HAP-1 (cell line): ENCODE measurements at regions not wholly inside any gene's neighbourhood (a gene's known extent, or its start where the extent isn't known, plus 50 kb on each side); places are given as distances from the start of the nearest gene placed in this dataset.
"Not testable (repeated sequence)": the region's sequence is repeated elsewhere in the genome, so short reads cannot be mapped to it uniquely, and the experiment has no call there.

Experiments used
- DNase-seq, 2 experiments: peaks; one replicate each; pipeline ENCODE4 v3.0.0-alpha.2; 2016 to 2020; ENCODE audit warnings: low spot score in 2 of 2
- H3K27me3 ChIP-seq: fragments of 250-450 bp; sonication (Bioruptor Pico); 2 replicates; pipeline ENCODE4 v1.5.1; 2020; ENCODE audit warnings: low read depth, mild to moderate bottlenecking, moderate library complexity
- H3K36me3 ChIP-seq: fragments of 250-450 bp; sonication (Bioruptor Pico); replicated peaks from 2 replicates; pipeline ENCODE4 v1.5.1; 2020; ENCODE audit warnings: mild to moderate bottlenecking
- H3K4me1 ChIP-seq: fragments of 250-450 bp; sonication (Bioruptor Pico); 2 replicates; pipeline ENCODE4 v1.5.1; 2020; ENCODE audit warnings: mild to moderate bottlenecking
- H3K4me3 ChIP-seq: fragments of 250-450 bp; sonication (Bioruptor Pico); 2 replicates; pipeline ENCODE4 v1.5.1; 2020; ENCODE audit warnings: mild to moderate bottlenecking, moderate library complexity
- H3K9me3 ChIP-seq: fragments of 250-450 bp; sonication (Bioruptor Pico); 2 replicates; pipeline ENCODE4 v1.5.1; 2020; ENCODE audit warnings: mild to moderate bottlenecking, moderate library complexity
- in situ Hi-C: fragments of 300-500 bp; cut with MboI; formaldehyde crosslinking; loops from 3 replicates; pipeline ENCODE4 v1.14.3; 2020; ENCODE audit warnings: low sequenced_read_pairs, inconsistent platforms, mixed read lengths

DNA sequence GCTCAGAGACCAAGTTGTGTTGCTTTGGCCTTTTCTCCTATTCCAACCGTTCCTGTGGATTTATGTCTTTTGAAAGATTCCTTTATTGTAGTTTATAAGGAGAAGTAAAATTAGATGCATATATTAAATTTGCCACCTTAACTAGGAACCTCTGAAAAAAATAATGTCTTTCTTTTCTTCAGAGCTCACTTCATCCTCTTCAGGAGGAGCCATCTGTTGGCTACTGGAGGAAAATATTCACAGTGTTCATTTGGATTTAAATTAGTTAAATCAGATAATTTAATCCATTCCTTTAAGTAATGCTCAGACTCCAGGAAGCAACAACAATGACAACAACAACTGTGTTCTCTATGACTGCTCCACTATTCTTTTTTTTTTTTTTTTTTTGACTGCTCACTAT, 164.0 kb downstream of the FASLG start:
- Histone ChIP-seq H3K9me3 (no peaks in the 10 kb centered on the region), H3K27me3 (no peaks in the 10 kb centered on the region), H3K4me3 (no peak overlapping the region), H3K36me3 (no peaks in the 10 kb centered on the region), H3K4me1 (no peaks in the 10 kb centered on the region)
- in situ Hi-C loops = no loop called here
- no peak for DNase-seq

DNA sequence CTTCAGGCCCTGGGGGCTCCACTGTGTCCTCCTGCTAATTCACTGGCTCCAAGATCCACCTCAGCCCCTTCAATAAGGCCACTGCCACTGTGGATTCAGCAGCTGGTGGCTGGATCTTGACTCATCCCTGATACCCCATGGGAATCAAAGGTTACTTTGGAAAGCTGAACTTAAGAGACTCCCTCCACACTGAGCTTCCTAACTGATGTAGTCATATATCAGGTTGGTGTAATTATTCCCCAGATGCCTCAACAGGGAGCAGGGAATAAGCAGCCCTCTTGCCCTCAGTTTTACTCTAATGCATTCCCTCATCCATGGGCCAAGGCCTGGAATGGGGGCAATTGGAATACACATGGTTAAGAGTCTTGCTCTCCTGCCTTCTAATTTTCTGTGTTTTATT, 164.6 kb downstream of the FASLG start:
- H3K4me1 ChIP-seq = no peaks in the 10 kb centered on the region
- no peak overlapping the region for H3K4me3 ChIP-seq
- in situ Hi-C loops = no loop called here
- no peaks in the 10 kb centered on the region for H3K36me3 ChIP-seq
- no peaks in the 10 kb centered on the region for H3K9me3 ChIP-seq
- no peaks in the 10 kb centered on the region for H3K27me3 ChIP-seq
- DNase-seq = no peak

DNA sequence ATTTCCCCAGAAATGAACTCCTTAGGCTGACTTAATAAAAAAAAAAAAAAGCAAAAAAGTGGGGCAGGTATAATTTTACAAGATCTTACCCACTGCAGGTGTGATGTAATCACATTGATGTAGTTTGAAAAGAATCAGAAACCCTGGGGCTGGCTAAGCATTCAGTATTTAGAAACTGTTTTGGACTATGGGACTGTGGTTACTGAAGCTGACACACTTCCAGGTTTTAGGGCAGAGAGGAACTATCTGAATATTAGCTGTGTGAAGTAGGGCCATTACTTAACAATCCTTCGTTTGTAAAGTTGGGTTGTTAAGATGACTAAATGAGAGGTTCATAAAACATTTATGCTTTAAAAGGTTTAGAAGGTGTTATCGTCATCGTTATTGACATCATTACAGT, 165.3 kb downstream of the FASLG start:
- Histone ChIP-seq H3K4me1 (no peaks in the 10 kb centered on the region), H3K9me3 (no peaks in the 10 kb centered on the region), H3K4me3 (no peak overlapping the region), H3K36me3 (no peaks in the 10 kb centered on the region), H3K27me3 (no peaks in the 10 kb centered on the region)
- in situ Hi-C loops = no loop called here
- no peak for DNase-seq

DNA sequence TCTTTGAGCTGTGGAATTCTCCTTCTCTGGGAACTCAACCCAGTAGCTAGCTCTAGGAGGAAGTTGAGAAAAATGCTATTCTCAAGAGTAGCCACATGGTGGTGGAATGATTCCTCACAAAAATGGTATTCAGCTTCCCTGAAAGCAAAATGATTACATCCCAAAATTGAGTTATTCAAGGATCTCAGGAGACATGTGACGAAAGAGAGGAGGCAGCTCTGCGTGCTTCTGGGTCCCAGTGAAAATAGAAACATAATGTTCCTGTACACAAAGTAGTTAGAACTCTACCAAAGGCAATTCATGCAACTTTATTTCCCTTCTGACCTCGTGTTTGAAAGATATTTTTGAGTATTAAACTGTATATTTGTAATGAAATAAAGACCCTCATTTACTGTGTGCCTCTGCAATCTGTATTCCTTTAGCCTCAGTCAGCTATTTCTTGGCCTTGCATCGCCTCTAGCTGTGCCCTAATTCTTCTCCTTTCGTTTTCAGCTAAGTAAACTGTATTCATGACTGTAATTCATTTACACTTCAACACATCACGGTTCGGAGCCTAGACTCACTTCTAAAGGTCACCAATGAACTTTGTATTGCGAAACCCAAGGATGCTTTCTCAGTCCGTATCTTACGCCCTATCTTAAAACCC, 167.3 kb downstream of the FASLG start:
- Histone ChIP-seq H3K4me3 (no peak overlapping the region), H3K36me3 (no peaks in the 10 kb centered on the region), H3K4me1 (no peaks in the 10 kb centered on the region), H3K27me3 (no peaks in the 10 kb centered on the region), H3K9me3 (no peaks in the 10 kb centered on the region)
- DNase-seq = peak in 1 of 2 experiments; percentile 30
- in situ Hi-C loops = no loop called here

DNA sequence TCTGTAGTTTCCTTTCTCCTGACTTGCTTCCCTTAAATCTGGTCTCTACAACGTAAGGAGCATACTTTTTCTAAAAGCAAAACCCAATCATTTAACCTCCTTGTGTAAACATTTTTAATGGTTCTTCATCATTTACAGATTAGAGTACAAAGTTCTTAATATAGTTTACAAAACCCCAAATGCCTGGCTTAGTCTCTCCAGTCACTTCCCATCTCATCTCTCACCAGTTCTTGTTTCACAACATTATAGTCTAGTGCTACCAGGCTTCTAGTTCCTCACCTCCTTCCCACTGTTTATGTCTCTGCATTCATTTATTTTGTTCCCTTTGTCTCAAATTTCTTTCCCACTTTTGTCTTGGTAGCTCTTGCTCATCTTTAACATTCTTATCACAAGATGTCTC, 168.4 kb downstream of the FASLG start:
- H3K27me3 ChIP-seq = no peaks in the 10 kb centered on the region
- no peaks in the 10 kb centered on the region for H3K36me3 ChIP-seq
- no peaks in the 10 kb centered on the region for H3K4me1 ChIP-seq
- no peaks in the 10 kb centered on the region for H3K9me3 ChIP-seq
- no peak overlapping the region for H3K4me3 ChIP-seq
- in situ Hi-C loops = no loop called here
- no peak for DNase-seq

DNA sequence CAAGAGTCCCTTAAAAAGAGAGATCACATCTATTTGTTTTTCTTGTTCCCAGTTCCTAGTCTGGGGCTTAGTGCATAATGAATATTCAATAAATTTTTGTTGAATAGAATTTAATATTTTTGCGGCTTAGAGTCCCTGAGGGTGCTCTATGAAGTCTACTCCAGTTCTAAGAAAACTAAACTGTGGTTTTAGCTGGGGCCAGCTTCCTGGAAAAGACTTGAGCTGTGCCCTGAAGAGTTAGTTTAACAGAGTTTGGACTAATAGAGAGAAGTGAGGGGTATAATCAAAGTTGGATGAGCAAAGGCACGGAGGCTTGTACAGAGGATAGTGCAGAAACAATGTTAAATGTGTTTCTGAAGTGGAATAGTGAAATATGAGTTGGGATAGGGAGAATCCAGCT, 168.9 kb downstream of the FASLG start:
- Histone ChIP-seq H3K4me1 (no peaks in the 10 kb centered on the region), H3K9me3 (no peaks in the 10 kb centered on the region), H3K4me3 (no peak overlapping the region), H3K27me3 (no peaks in the 10 kb centered on the region), H3K36me3 (no peaks in the 10 kb centered on the region)
- in situ Hi-C loops = no loop called here
- no peak for DNase-seq

DNA sequence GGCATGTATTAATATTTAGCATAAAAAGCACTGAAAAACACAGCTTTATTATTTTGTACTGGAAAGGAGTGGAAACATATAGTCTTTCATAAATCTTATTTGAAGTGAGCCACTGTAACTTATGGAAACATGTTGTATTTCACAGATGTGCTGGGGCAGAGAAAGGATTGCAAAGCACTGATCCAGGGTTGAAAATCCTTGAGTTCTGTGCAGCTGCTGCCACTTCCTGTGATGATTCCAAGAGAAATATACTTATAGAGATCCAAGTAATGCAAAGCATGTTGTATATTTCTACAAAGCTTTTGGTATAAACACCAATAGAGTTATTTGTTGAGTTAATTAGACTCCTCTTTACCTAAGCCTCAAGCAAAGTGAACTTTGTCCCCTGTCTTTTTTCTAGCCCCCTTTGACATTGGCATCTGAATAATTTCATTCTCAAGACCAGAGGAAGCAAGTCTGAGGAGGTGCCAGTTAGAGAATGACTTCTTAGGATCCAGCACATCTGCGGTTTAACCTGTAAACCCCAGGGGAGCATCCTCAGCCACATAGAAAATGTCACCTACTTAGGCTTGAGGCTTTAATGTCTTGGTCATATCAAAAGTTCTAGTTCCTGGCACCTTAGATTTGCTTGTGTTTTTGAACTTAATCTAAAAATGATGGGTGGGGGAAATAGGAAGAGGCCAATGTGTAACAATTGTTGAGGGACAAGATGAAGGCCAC, 173.3 kb downstream of the FASLG start:
- Histone ChIP-seq H3K36me3 (no peaks in the 10 kb centered on the region), H3K9me3 (no peaks in the 10 kb centered on the region), H3K4me1 (no peaks in the 10 kb centered on the region), H3K27me3 (no peaks in the 10 kb centered on the region), H3K4me3 (no peak overlapping the region)
- DNase-seq = no peak
- in situ Hi-C loops = no loop called here

DNA sequence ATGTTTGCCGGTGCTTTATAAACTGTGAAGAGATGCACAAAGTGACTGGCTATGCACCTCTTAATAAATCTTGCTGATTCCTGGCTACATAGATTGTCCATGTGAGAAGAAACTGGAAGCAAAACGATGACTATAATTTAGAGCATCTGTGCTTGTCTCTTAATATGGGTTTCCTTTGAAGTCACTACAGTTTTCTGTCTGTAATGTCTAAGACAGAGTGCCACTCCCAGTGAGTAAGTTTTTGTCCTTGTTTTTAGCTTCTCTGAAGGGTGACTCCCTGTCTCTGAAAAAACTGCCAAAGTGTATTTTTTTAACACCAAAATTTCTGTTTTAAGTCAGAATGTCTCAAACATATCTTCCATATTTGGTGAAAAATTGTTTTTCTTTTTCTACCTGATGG, 175.1 kb downstream of the FASLG start:
- Histone ChIP-seq H3K4me1 (no peaks in the 10 kb centered on the region), H3K9me3 (no peaks in the 10 kb centered on the region), H3K36me3 (no peaks in the 10 kb centered on the region), H3K4me3 (no peak overlapping the region), H3K27me3 (no peaks in the 10 kb centered on the region)
- in situ Hi-C loops = no loop called here
- DNase-seq = no peak

DNA sequence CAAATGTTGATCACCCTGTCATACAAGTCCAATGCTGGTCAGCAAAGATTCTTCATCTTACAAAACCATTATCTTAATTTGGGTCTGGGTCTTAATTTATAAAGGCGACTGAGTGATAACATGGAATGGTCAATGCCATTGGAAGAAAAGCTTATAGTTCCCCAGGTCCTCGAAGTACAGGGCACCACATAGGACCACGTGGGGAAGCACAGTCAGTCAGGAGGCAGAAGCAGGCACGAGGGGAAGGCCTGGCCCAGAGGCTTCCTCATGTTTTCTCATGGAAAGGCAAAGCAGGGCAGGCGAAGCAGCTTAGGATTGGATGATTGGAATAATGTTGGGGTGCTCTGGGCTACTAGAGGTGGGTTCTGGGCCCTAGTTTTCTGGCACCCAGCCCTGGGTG, 175.7 kb downstream of the FASLG start:
- Histone ChIP-seq H3K9me3 (no peaks in the 10 kb centered on the region), H3K27me3 (no peaks in the 10 kb centered on the region), H3K36me3 (no peaks in the 10 kb centered on the region), H3K4me1 (no peaks in the 10 kb centered on the region), H3K4me3 (no peak overlapping the region)
- in situ Hi-C loops = no loop called here
- no peak for DNase-seq

DNA sequence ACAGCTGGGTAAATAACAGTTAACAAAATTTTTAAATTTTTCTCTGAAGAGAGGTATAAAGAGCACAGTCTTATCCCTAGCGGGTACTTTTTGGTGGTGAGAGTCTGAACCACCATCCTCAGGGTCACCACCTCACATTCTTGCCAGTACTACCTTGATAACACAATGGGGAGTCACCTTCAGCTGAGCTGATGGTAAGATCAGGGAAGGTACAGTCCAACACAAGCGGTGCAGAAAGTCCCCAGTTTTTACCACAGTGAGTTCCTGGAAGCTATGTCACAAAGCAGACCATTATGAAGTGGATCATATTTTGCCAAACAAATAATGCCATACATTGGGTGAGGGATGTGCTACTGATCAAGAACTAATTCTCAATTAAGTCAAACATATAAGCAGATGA, 176.9 kb downstream of the FASLG start:
- H3K36me3 ChIP-seq = no peaks in the 10 kb centered on the region
- in situ Hi-C loops = no loop called here
- no peaks in the 10 kb centered on the region for H3K9me3 ChIP-seq
- H3K4me1 ChIP-seq = no peaks in the 10 kb centered on the region
- H3K27me3 ChIP-seq = no peaks in the 10 kb centered on the region
- no peak overlapping the region for H3K4me3 ChIP-seq
- DNase-seq = no peak

DNA sequence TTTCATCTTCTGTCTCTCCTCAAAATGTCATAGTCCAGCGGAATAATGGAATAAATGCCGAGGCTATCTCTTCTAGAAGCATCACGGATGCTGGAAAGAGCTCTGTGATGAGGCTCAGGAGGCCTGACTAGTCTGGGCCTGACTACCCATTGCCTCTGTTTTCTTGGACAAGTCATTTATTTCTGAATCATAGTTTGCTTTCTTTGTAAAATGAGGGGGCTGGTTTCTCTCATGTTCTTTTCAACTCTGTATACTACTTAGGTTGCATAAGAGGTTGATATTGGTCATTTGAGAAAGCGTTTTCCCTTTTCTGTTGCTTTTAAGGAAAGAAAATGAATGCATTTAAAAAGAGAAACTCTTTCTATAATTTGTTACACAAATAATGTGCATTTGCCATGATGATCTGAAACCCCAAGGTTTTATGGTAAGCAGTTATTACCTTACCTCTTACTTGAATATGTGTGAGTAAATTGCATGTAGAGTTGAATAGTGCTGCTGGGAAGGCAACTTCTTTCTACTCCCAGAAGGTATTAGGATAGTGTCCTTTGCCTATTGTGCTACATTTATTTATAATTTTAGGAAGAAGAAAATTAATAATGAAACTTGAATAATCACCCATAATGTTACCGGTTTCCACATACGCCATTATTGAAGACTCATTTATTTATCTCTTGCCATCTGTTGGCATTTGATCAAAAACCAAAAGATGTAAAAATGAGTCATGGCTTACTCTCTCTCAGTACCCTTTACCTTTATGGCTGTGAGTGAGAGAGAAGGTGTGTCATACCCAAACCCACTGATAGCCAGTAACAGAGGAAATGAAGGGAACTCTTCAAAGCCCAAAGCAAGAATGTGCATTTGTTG, 179.1 kb downstream of the FASLG start:
- Histone ChIP-seq H3K4me1 (no peaks in the 10 kb centered on the region), H3K4me3 (no peak overlapping the region), H3K27me3 (no peaks in the 10 kb centered on the region), H3K9me3 (no peaks in the 10 kb centered on the region), H3K36me3 (no peaks in the 10 kb centered on the region)
- no peak for DNase-seq
- in situ Hi-C loops = no loop called here

DNA sequence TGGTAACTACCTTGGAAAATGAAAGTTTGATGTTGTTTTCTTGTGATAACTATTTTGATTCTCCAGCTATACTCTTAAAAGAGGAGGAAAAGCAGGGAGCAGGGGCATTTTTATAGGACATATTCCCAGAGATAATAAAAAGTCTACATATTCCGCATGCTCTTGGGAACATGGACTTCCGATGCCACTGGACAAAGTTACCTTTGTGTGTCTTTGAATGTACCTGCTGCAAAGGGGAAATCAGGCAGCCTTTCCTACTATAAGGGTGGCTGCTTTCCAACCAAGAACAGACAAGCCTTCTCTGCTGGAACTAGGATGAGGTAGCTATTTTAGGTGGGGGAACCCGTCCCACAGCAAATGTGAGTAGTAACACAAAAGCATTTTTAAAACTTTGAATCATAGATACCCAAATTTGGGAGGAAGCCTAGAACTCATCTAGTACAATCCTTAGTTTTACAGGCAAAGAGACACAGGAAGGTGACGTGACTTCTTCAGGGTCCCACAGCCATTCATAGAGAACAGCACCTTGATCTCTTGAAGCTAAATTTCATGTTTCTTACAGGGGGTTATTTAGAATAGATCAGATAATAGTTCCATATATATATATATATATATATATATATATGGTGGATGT, 179.9 kb downstream of the FASLG start:
- Histone ChIP-seq H3K4me3 (no peak overlapping the region), H3K9me3 (no peaks in the 10 kb centered on the region), H3K36me3 (no peaks in the 10 kb centered on the region), H3K27me3 (no peaks in the 10 kb centered on the region), H3K4me1 (no peaks in the 10 kb centered on the region)
- in situ Hi-C loops = no loop called here
- DNase-seq = no peak

DNA sequence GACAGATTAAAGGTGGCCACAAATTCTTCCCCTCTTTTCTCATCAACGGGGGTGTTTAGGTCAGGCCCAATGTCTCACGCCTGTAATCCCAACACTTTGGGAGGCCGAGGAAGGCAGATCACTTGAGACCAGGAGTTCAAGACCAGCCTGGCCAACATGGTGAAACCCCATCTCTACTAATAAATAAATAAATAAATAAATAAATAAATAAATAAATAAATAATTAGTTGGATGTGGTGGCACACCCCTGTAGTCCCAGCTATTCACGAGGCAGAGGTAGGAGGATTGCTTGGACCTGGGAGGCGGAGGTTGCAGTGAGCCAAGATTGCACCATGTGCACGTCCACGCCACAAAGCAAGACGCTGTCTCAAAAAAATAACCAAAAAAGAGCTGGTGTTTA, 180.7 kb downstream of the FASLG start:
- H3K36me3 ChIP-seq, H3K9me3 ChIP-seq, H3K27me3 ChIP-seq, DNase-seq, H3K4me1 ChIP-seq, in situ Hi-C loops, H3K4me3 ChIP-seq: not testable (repeated sequence)

DNA sequence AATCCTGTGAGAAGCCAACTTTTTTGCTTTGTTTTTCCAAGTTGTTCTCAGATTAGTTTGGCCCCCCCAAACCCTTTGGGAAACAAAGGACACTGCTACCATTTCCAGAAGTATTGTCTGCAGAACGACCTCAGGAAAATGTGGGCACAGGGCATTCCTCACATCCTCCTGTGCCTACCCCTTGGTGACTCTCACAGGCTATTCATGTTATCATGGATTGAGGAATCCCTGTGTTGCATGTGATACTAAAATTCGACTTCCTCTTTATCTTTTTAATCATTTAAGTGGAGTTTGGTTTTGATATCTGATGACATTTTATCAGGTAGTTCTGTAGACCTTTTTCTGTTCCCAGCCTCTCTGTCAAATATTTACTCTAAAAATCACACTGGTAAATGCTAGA, 184.5 kb downstream of the FASLG start:
- Histone ChIP-seq H3K36me3 (no peaks in the 10 kb centered on the region), H3K27me3 (no peaks in the 10 kb centered on the region), H3K9me3 (no peaks in the 10 kb centered on the region), H3K4me3 (no peak overlapping the region), H3K4me1 (no peaks in the 10 kb centered on the region)
- DNase-seq = no peak
- in situ Hi-C loops = no loop called here
